ENCODE measurements at regions not wholly inside any gene's neighbourhood (a gene's known extent, or its start where the extent isn't known, plus 50 kb on each side); places are given as distances from the start of the nearest gene placed in this dataset.

GRCh38 chr4:111187108-111187507, 564.2 kb upstream of the PITX2 start:
- DNase-seq, result no peak

- DNase-seq, result no peak
Observed at GRCh38 chr4:111198446-111198845, 575.6 kb upstream of the PITX2 start.

GRCh38 chr4:111204797-111205196, 581.9 kb upstream of the PITX2 start:
- no peak for DNase-seq

GRCh38 chr4:111208970-111209369, 586.1 kb upstream of the PITX2 start:
- no peak for DNase-seq

GRCh38 chr4:111209706-111210105, 586.8 kb upstream of the PITX2 start:
- no peak for DNase-seq

- DNase-seq, result no peak
Observed at GRCh38 chr4:111210595-111210994, 587.7 kb upstream of the PITX2 start.

GRCh38 chr4:111213531-111213930, 590.7 kb upstream of the PITX2 start:
- DNase-seq, result no peak

- no peak for DNase-seq
Observed at GRCh38 chr4:111214371-111214770, 591.5 kb upstream of the PITX2 start.

GRCh38 chr4:111215755-111216154, 592.9 kb upstream of the PITX2 start:
- no peak for DNase-seq

- DNase-seq, result no peak
Observed at GRCh38 chr4:111216791-111217190, 593.9 kb upstream of the PITX2 start.

GRCh38 chr4:111221371-111221770, 598.5 kb upstream of the PITX2 start:
- no peak for DNase-seq

GRCh38 chr4:111228396-111228795, 605.5 kb upstream of the PITX2 start:
- no peak for DNase-seq

GRCh38 chr4:111228874-111229273, 606.0 kb upstream of the PITX2 start:
- DNase-seq, result no peak

- no peak for DNase-seq
Observed at GRCh38 chr4:111230265-111230664, 607.4 kb upstream of the PITX2 start.

GRCh38 chr4:111231281-111231680, 608.4 kb upstream of the PITX2 start:
- no peak for DNase-seq

GRCh38 chr4:111234939-111235338, 612.1 kb upstream of the PITX2 start:
- DNase-seq, result no peak

- no peak for DNase-seq
Observed at GRCh38 chr4:111263836-111264235, 641.0 kb upstream of the PITX2 start.

- no peak for DNase-seq
Observed at GRCh38 chr4:111266937-111267336, 644.1 kb upstream of the PITX2 start.

- DNase-seq, result no peak
Observed at GRCh38 chr4:111267786-111268185, 644.9 kb upstream of the PITX2 start.

- DNase-seq, result no peak
Observed at GRCh38 chr4:111268769-111269414, 646.0 kb upstream of the PITX2 start.

GRCh38 chr4:111269439-111269838, 646.6 kb upstream of the PITX2 start:
- no peak for DNase-seq

- no peak for DNase-seq
Observed at GRCh38 chr4:111274060-111274459, 651.2 kb upstream of the PITX2 start.

- DNase-seq, result no peak
Observed at GRCh38 chr4:111274486-111274885, 651.6 kb upstream of the PITX2 start.

- no peak for DNase-seq
Observed at GRCh38 chr4:111281219-111281618, 658.3 kb upstream of the PITX2 start.

- no peak for DNase-seq
Observed at GRCh38 chr4:111282035-111282434, 659.2 kb upstream of the PITX2 start.

All from COR-L47 (cell line).